SK-N-SH treated with all-trans-retinoic acid at 6 μM for 48 hours (cell line): ENCODE measurements at regions not wholly inside any gene's neighbourhood (a gene's known extent, or its start where the extent isn't known, plus 50 kb on each side); places are given as distances from the start of the nearest gene placed in this dataset.

Source experiments
- BACH2 ChIP-seq: fragments of 250-450 bp; sonication (Bioruptor Pico); IDR thresholded peaks from 2 replicates; pipeline ENCODE4 v1.9.0; 2021; ENCODE audit warnings: mild to moderate bottlenecking, borderline replicate concordance
- PPARA ChIP-seq: fragments of 250-450 bp; sonication (Bioruptor Pico); IDR thresholded peaks from 2 replicates; pipeline ENCODE4 v1.5.0; 2020; ENCODE audit warnings: mild to moderate bottlenecking, borderline replicate concordance
- TOX ChIP-seq: fragments of 250-450 bp; sonication (Bioruptor Pico); IDR thresholded peaks from 2 replicates; pipeline ENCODE4 v1.8.0; 2021; ENCODE audit warnings: mild to moderate bottlenecking, moderate library complexity, borderline replicate concordance
- ZFP3 ChIP-seq: fragments of 250-450 bp; sonication (Bioruptor Pico); IDR thresholded peaks from 2 replicates; pipeline ENCODE4 v1.5.0; 2020; ENCODE audit warnings: mild to moderate bottlenecking, moderate library complexity
- TF ChIP-seq, protein P1 (sequence below): fragments of 250-450 bp; sonication (Bioruptor Pico); IDR thresholded peaks from 2 replicates; pipeline ENCODE4 v1.5.1; 2021; ENCODE audit warnings: mild to moderate bottlenecking, moderate library complexity
- TF ChIP-seq, protein P2 (sequence below): fragments of 250-450 bp; sonication (Bioruptor Pico); IDR thresholded peaks from 2 replicates; pipeline ENCODE4 v1.8.0; 2020; ENCODE audit warnings: mild to moderate bottlenecking, moderate library complexity, borderline replicate concordance

- TF ChIP-seq, protein P1, sequence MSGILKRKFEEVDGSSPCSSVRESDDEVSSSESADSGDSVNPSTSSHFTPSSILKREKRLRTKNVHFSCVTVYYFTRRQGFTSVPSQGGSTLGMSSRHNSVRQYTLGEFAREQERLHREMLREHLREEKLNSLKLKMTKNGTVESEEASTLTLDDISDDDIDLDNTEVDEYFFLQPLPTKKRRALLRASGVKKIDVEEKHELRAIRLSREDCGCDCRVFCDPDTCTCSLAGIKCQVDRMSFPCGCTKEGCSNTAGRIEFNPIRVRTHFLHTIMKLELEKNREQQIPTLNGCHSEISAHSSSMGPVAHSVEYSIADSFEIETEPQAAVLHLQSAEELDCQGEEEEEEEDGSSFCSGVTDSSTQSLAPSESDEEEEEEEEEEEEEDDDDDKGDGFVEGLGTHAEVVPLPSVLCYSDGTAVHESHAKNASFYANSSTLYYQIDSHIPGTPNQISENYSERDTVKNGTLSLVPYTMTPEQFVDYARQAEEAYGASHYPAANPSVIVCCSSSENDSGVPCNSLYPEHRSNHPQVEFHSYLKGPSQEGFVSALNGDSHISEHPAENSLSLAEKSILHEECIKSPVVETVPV (CRISPR knock-in tag), result no peak
- TF ChIP-seq BACH2 (CRISPR knock-in tag) (no peak), ZFP3 (CRISPR knock-in tag) (no peak), PPARA (CRISPR knock-in tag) (no peak), TOX (CRISPR knock-in tag) (no peak)
- TF ChIP-seq, protein P2, sequence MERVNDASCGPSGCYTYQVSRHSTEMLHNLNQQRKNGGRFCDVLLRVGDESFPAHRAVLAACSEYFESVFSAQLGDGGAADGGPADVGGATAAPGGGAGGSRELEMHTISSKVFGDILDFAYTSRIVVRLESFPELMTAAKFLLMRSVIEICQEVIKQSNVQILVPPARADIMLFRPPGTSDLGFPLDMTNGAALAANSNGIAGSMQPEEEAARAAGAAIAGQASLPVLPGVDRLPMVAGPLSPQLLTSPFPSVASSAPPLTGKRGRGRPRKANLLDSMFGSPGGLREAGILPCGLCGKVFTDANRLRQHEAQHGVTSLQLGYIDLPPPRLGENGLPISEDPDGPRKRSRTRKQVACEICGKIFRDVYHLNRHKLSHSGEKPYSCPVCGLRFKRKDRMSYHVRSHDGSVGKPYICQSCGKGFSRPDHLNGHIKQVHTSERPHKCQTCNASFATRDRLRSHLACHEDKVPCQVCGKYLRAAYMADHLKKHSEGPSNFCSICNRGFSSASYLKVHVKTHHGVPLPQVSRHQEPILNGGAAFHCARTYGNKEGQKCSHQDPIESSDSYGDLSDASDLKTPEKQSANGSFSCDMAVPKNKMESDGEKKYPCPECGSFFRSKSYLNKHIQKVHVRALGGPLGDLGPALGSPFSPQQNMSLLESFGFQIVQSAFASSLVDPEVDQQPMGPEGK (CRISPR knock-in tag), result no peak
Measured at GRCh38 chr17:77792626-77793025, 165.9 kb upstream of the TNRC6C start.
